ENCODE measurements at regions not wholly inside any gene's neighbourhood (a gene's known extent, or its start where the extent isn't known, plus 50 kb on each side); places are given as distances from the start of the nearest gene placed in this dataset.
"Not testable (repeated sequence)": the region's sequence is repeated elsewhere in the genome, so short reads cannot be mapped to it uniquely, and the experiment has no call there.

DNA sequence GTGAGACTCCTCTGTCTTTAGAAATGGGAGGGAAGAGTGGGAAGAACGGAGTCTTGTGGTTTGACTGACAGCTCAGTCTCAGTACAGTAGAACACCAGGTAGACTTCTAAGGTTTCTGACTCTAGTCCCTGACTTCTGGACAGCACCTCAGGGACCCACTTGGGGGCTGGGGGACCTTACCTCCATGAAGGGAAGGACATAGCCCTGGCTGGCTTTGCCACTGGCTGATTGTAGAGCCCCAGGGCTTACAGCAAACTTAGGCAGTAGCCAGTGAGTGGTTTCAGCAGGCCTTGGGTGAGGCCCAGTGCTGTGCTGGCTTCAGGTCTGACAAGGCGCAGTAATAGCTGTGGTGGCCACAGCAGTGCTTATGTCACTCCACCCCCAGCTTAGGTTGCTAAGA is 290.0 kb upstream of the PRR16 start (continued):
- TF ChIP-seq, protein P1, sequence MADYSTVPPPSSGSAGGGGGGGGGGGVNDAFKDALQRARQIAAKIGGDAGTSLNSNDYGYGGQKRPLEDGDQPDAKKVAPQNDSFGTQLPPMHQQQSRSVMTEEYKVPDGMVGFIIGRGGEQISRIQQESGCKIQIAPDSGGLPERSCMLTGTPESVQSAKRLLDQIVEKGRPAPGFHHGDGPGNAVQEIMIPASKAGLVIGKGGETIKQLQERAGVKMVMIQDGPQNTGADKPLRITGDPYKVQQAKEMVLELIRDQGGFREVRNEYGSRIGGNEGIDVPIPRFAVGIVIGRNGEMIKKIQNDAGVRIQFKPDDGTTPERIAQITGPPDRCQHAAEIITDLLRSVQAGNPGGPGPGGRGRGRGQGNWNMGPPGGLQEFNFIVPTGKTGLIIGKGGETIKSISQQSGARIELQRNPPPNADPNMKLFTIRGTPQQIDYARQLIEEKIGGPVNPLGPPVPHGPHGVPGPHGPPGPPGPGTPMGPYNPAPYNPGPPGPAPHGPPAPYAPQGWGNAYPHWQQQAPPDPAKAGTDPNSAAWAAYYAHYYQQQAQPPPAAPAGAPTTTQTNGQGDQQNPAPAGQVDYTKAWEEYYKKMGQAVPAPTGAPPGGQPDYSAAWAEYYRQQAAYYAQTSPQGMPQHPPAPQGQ (CRISPR knock-in tag; IDR thresholded peaks at IDR 0.05; ENCODE audit: borderline replicate concordance): no peak
- TF ChIP-seq MTF2 (CRISPR knock-in tag; IDR thresholded peaks at IDR 0.05; ENCODE audit: borderline replicate concordance): no peak

DNA sequence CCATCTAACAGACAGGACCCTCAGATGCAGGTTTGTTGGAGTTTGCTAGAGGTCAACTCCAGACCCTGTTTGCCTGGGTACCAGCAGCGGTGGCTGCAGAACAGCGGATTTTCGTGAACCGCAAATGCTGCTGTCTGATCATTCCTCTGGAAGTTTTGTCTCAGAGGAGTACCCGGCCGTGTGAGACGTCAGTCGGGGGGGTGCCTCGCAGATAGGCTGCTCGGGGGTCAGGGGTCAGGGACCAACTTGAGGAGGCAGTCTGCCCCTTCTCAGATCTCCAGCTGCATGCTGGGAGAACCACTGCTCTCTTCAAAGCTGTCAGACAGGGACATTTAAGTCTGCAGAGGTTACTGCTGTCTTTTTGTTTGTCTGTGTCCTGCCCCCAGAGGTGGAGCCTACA is 282.9 kb upstream of the PRR16 start:
- H4K20me1 ChIP-seq (ENCODE audit: insufficient read depth, low read length); H3K79me2 ChIP-seq (ENCODE audit: insufficient read depth, low read length); in situ Hi-C loops (cut with HindIII; ENCODE audit: extremely low pct_ligation_motif_present, low pct_unique_long_range_greater_than_20kb); H3K27ac ChIP-seq (ENCODE audit: extremely low read length, insufficient read depth, low read length); H3K4me2 ChIP-seq (ENCODE audit: low read depth, low read length); intact Hi-C loops (cut with micrococcal nuclease; ENCODE audit: unreplicated experiment); H3K4me3 ChIP-seq (replicated peaks in 1 of 3; ENCODE audit: insufficient read depth in 1 of 3, low read depth in 2 of 3, low read length in 3 of 3); H3K9ac ChIP-seq (ENCODE audit: insufficient read depth, low read depth, low read length); ATAC-seq; H3K36me3 ChIP-seq (replicated peaks in 1 of 2; ENCODE audit: control insufficient read depth in 1 of 2, insufficient read depth in 2 of 2, low read length in 2 of 2); DNase-seq (ENCODE audit: low spot score); POLR2A ChIA-PET; H2AFZ ChIP-seq (ENCODE audit: low read length); H3K9me3 ChIP-seq (ENCODE audit: low read length); FAIRE-seq; CTCF ChIA-PET (ENCODE audit: low intra/inter-chr PET ratio, low total read pairs); H3K27me3 ChIP-seq (ENCODE audit: control insufficient read depth in 1 of 2, insufficient read depth in 2 of 2, low read length in 2 of 2); H3K4me1 ChIP-seq (ENCODE audit: insufficient read depth, low read length); BruUV-seq (replicated peaks): not testable (repeated sequence)
- 31% methylated on average over 4 of the region's 10 CpGs for WGBS (ENCODE audit: low lambda C conversion rate)

DNA sequence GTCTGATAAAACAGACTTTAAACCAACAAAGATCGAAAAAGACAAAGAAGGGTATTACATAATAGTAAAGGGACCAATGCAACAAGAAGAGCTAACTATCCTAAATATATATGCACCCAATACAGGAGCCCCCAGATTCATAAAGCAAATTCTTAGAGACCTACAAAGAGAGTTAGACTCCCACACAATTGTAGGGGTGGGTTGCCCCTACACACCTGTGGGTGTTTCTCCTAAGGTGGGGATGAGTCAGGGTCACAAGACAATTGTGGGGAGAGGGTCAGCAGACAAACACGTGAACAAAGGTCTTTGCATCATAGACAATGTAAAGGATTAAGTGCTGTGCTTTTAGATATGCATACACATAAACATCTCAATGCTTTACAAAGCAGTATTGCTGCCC is 269.4 kb upstream of the PRR16 start:
- H3K27ac ChIP-seq (ENCODE audit: extremely low read length, insufficient read depth, low read length); H2AFZ ChIP-seq (ENCODE audit: low read length); H3K9me3 ChIP-seq (ENCODE audit: low read length); H3K36me3 ChIP-seq (replicated peaks in 1 of 2; ENCODE audit: control insufficient read depth in 1 of 2, insufficient read depth in 2 of 2, low read length in 2 of 2); POLR2A ChIA-PET; in situ Hi-C loops (cut with HindIII; ENCODE audit: extremely low pct_ligation_motif_present, low pct_unique_long_range_greater_than_20kb); H3K79me2 ChIP-seq (ENCODE audit: insufficient read depth, low read length); BruUV-seq (replicated peaks); FAIRE-seq; H3K27me3 ChIP-seq (ENCODE audit: control insufficient read depth in 1 of 2, insufficient read depth in 2 of 2, low read length in 2 of 2); ATAC-seq; H3K4me3 ChIP-seq (replicated peaks in 1 of 3; ENCODE audit: insufficient read depth in 1 of 3, low read depth in 2 of 3, low read length in 3 of 3); H4K20me1 ChIP-seq (ENCODE audit: insufficient read depth, low read length); H3K9ac ChIP-seq (ENCODE audit: insufficient read depth, low read depth, low read length); DNase-seq (ENCODE audit: low spot score); H3K4me1 ChIP-seq (ENCODE audit: insufficient read depth, low read length); CTCF ChIA-PET (ENCODE audit: low intra/inter-chr PET ratio, low total read pairs); intact Hi-C loops (cut with micrococcal nuclease; ENCODE audit: unreplicated experiment); H3K4me2 ChIP-seq (ENCODE audit: low read depth, low read length): not testable (repeated sequence)
- WGBS (ENCODE audit: low lambda C conversion rate): 4% methylated on average over 1 of the region's 2 CpGs

Data from HepG2 (cell line).